ENCODE measurements at regions not wholly inside any gene's neighbourhood (a gene's known extent, or its start where the extent isn't known, plus 50 kb on each side); places are given as distances from the start of the nearest gene placed in this dataset.
"Not testable (repeated sequence)": the region's sequence is repeated elsewhere in the genome, so short reads cannot be mapped to it uniquely, and the experiment has no call there.

DNA sequence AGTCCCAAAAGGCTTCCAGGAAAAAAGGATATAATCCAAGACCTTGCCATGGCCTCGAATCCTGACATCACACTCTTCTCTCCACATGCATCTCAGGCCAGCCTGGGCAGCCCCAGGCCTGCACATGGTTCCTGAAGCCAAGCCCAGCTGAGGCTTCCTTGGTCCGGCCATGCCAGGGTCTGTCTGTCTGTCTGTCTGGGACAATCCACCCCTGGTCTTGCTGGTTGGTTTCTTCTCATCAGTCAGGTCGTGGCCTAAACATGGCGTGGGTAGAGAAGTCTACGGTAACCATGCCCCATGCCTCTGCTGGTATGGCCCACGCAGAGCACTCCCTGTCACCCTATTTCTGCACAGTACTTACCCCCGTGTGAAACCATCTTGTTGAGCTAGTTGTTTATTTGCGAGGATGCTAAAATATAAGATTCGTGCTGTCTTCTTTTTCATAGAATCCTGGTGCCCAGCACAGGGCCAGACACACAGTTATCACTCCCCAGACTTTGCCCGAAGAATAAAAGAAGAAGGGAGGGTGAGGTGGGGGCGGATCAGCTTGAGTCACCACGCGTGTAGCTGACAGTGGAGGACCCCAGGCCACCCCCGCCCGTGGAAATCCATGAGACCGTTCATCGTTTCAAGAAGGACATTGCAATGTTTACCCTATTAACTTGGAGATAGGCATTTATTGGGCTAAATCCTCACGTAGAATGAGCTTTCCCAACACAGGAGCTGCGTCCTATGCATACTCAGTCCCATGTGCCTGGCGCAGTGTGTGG lies 107.2 kb downstream of the RNASET2 start:
- Histone ChIP-seq H3K27me3 (ENCODE audit: control insufficient read depth, insufficient read depth, low read length) (no peaks in the 10 kb centered on the region), H3K9ac (ENCODE audit: low read length in 3 of 3) (no peak overlapping the region), H3K27ac (ENCODE audit: low read depth in 2 of 2, low read length in 2 of 2) (no peak overlapping the region), H3K36me3 (ENCODE audit: control insufficient read depth in 2 of 3, insufficient read depth in 3 of 3, low read length in 3 of 3) (no peaks in the 10 kb centered on the region), H3K9me3 (ENCODE audit: control insufficient read depth in 2 of 3, insufficient read depth in 1 of 3, low read length in 3 of 3) (peaks cover 0 to 6% (median 0%) of the 10 kb centered on the region in 3 donors), H3K4me1 (ENCODE audit: control insufficient read depth in 2 of 3, insufficient read depth in 2 of 3, low read depth in 1 of 3, low read length in 3 of 3) (no peaks in the 10 kb centered on the region), H3K4me3 (ENCODE audit: low read length in 3 of 3) (no peak overlapping the region)
- DNase-seq (no peak), FAIRE-seq (no peak)
- intact Hi-C loops (cut with DNase I) = no loop called here
- TF ChIP-seq, protein P1, sequence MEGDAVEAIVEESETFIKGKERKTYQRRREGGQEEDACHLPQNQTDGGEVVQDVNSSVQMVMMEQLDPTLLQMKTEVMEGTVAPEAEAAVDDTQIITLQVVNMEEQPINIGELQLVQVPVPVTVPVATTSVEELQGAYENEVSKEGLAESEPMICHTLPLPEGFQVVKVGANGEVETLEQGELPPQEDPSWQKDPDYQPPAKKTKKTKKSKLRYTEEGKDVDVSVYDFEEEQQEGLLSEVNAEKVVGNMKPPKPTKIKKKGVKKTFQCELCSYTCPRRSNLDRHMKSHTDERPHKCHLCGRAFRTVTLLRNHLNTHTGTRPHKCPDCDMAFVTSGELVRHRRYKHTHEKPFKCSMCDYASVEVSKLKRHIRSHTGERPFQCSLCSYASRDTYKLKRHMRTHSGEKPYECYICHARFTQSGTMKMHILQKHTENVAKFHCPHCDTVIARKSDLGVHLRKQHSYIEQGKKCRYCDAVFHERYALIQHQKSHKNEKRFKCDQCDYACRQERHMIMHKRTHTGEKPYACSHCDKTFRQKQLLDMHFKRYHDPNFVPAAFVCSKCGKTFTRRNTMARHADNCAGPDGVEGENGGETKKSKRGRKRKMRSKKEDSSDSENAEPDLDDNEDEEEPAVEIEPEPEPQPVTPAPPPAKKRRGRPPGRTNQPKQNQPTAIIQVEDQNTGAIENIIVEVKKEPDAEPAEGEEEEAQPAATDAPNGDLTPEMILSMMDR (IDR thresholded peaks at IDR 0.05; ENCODE audit: borderline replicate concordance, extremely low read depth, insufficient read depth) = no peak

DNA sequence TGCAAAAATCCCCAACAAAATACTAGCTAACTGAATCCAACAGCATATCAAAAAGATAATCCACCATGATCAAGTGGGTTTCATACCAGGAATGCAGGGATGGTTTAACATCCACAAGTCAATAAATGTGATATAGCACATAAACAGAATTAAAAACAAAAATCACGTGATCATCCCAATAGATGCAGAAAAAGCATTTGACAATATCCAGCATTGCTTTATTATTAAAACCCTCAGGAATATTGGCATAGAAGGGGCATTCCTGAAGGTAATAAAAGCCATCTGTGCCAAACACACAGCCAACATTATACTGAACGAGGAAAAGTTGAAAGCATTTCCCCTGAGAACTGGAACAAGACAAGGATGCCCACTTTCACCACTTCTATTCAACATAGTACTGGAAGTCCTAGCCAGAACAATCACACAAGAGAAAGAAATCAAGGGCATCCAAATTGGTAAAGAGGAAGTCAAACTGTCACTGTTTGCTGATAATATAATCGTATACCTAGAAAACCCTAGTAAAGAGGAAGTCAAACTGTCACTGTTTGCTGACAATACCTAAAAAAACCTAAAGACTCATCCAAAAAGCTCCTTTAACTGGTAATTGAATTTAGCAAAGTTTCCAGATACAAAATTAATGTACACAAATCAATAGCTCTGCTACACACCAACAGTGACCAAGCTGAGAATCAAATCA lies 109.8 kb downstream of the RNASET2 start:
- H3K36me3 ChIP-seq (ENCODE audit: control insufficient read depth in 2 of 3, insufficient read depth in 3 of 3, low read length in 3 of 3); H3K4me3 ChIP-seq (ENCODE audit: low read length in 3 of 3); H3K9me3 ChIP-seq (ENCODE audit: control insufficient read depth in 2 of 3, insufficient read depth in 1 of 3, low read length in 3 of 3); H3K4me1 ChIP-seq (ENCODE audit: control insufficient read depth in 2 of 3, insufficient read depth in 2 of 3, low read depth in 1 of 3, low read length in 3 of 3); DNase-seq; H3K27ac ChIP-seq (ENCODE audit: low read depth in 2 of 2, low read length in 2 of 2); H3K9ac ChIP-seq (ENCODE audit: low read length in 3 of 3); H3K27me3 ChIP-seq (ENCODE audit: control insufficient read depth, insufficient read depth, low read length); intact Hi-C loops (cut with DNase I); FAIRE-seq: not testable (repeated sequence)

DNA sequence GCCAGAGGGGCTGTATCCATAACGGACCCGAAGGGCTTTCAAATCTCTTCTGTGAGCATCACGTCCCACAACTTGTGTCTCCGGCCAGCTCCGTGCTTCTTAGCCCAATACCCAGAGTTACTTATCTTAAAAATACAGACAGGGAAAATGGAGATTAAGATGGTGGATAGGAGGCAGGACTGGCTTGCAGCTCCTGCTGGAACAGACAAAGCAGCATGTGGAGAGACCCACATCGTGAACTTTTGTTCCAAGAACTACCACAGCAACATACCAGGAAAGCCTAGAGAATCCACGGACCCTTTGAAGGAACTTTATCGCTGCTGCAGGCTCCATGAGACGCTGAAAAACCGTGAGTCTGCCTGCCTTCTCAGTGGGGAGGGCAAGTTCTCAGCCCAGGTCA lies 113.7 kb downstream of the RNASET2 start:
- Histone ChIP-seq H3K4me3 (ENCODE audit: low read length in 3 of 3) (no peak overlapping the region), H3K27me3 (ENCODE audit: control insufficient read depth, insufficient read depth, low read length) (no peaks in the 10 kb centered on the region), H3K9me3 (ENCODE audit: control insufficient read depth in 2 of 3, insufficient read depth in 1 of 3, low read length in 3 of 3) (no peaks in the 10 kb centered on the region), H3K36me3 (ENCODE audit: control insufficient read depth in 2 of 3, insufficient read depth in 3 of 3, low read length in 3 of 3) (no peaks in the 10 kb centered on the region), H3K4me1 (ENCODE audit: control insufficient read depth in 2 of 3, insufficient read depth in 2 of 3, low read depth in 1 of 3, low read length in 3 of 3) (no peaks in the 10 kb centered on the region), H3K27ac (ENCODE audit: low read depth in 2 of 2, low read length in 2 of 2) (no peak overlapping the region), H3K9ac (ENCODE audit: low read length in 3 of 3) (no peak overlapping the region)
- TF ChIP-seq, protein P1 (IDR thresholded peaks at IDR 0.05; ENCODE audit: borderline replicate concordance, extremely low read depth, insufficient read depth) = no peak
- FAIRE-seq = no peak
- DNase-seq = no peak
- intact Hi-C loops (cut with DNase I) = no loop called here

DNA sequence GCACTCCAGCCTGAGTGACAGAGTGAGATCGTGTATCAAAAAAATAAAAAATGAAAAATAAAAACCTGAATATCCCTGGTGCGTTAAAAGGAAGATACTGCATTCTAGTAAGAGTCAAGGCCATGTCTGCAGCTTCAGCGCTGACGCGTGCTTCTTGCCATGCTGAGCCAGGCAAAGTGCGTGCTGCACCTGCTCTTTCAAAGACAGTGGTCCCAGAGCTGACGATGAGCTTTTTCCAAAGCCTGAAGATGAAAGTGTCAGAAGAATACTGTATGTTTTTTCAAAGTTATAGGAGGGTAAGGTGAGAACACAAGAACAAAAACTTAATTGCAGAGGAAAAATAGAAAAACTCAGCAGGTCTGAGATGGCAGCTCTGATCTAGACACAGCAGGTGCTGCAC lies 115.1 kb downstream of the RNASET2 start:
- no peaks in the 10 kb centered on the region for H3K27me3 ChIP-seq (ENCODE audit: control insufficient read depth, insufficient read depth, low read length)
- no peak for FAIRE-seq
- intact Hi-C loops (cut with DNase I) = no loop called here
- no peak overlapping the region for H3K9ac ChIP-seq (ENCODE audit: low read length in 3 of 3)
- DNase-seq = no peak
- no peaks in the 10 kb centered on the region for H3K9me3 ChIP-seq (ENCODE audit: control insufficient read depth in 2 of 3, insufficient read depth in 1 of 3, low read length in 3 of 3)
- no peak overlapping the region for H3K4me3 ChIP-seq (ENCODE audit: low read length in 3 of 3)
- TF ChIP-seq, protein P1 (IDR thresholded peaks at IDR 0.05; ENCODE audit: borderline replicate concordance, extremely low read depth, insufficient read depth) = no peak
- H3K36me3 ChIP-seq (ENCODE audit: control insufficient read depth in 2 of 3, insufficient read depth in 3 of 3, low read length in 3 of 3) = no peaks in the 10 kb centered on the region
- H3K4me1 ChIP-seq (ENCODE audit: control insufficient read depth in 2 of 3, insufficient read depth in 2 of 3, low read depth in 1 of 3, low read length in 3 of 3) = no peaks in the 10 kb centered on the region
- H3K27ac ChIP-seq (ENCODE audit: low read depth in 2 of 2, low read length in 2 of 2) = no peak overlapping the region

Measured in kidney (tissue), 13 donors.